HUES6 (cell line): ENCODE measurements at regions not wholly inside any gene's neighbourhood (a gene's known extent, or its start where the extent isn't known, plus 50 kb on each side); places are given as distances from the start of the nearest gene placed in this dataset.

ENCODE experiments used
- H3K27ac ChIP-seq: 2 replicates; pipeline ENCODE4 v1.7.0; 2013; ENCODE audit warnings: low read depth, mild to moderate bottlenecking, low read length, inconsistent platforms
- H3K27me3 ChIP-seq: 2 replicates; pipeline ENCODE4 v1.6.1; 2013; ENCODE audit warnings: low read length; ENCODE audit not compliant: control insufficient read depth, insufficient read depth
- H3K36me3 ChIP-seq: 2 replicates; pipeline ENCODE4 v1.6.1; 2013; ENCODE audit warnings: low read length; ENCODE audit not compliant: control insufficient read depth, insufficient read depth
- H3K4me1 ChIP-seq: 2 replicates; pipeline ENCODE4 v1.6.1; 2013; ENCODE audit warnings: low read length; ENCODE audit not compliant: control insufficient read depth, insufficient read depth
- H3K4me3 ChIP-seq: 2 replicates; pipeline ENCODE4 v1.5.1; 2013; ENCODE audit warnings: low read depth, low read length
- H3K9ac ChIP-seq: one replicate; pipeline ENCODE4 v1.6.1; 2013; ENCODE audit warnings: mild to moderate bottlenecking, low read length
- H3K9me3 ChIP-seq: 2 replicates; pipeline ENCODE4 v1.6.1; 2013; ENCODE audit warnings: low read depth, low read length; ENCODE audit not compliant: control insufficient read depth, insufficient read depth

- Histone ChIP-seq H3K27me3 (no peaks in the 10 kb centered on the region), H3K9ac (no peak overlapping the region), H3K27ac (no peak overlapping the region), H3K4me1 (no peaks in the 10 kb centered on the region; the same call in 1 of the 2 replicates), H3K4me3 (no peak overlapping the region), H3K36me3 (no peaks in the 10 kb centered on the region), H3K9me3 (no peaks in the 10 kb centered on the region)
Measured at GRCh38 chr6:1082285-1082935, 229.5 kb upstream of the FOXQ1 start.

GRCh38 chr6:1081551-1082284, 230.2 kb upstream of the FOXQ1 start:
- Histone ChIP-seq H3K27me3 (no peaks in the 10 kb centered on the region), H3K36me3 (no peaks in the 10 kb centered on the region), H3K9ac (no peak overlapping the region), H3K27ac (no peak overlapping the region), H3K9me3 (no peaks in the 10 kb centered on the region), H3K4me1 (no peaks in the 10 kb centered on the region; the same call in 1 of the 2 replicates), H3K4me3 (no peak overlapping the region)

- no peak overlapping the region for H3K4me3 ChIP-seq
- H3K27ac ChIP-seq, result no peak overlapping the region
- no peaks in the 10 kb centered on the region for H3K27me3 ChIP-seq
- H3K9me3 ChIP-seq, result no peaks in the 10 kb centered on the region
- H3K4me1 ChIP-seq, result no peaks in the 10 kb centered on the region; the same call in 1 of the 2 replicates
- no peak overlapping the region for H3K9ac ChIP-seq
- H3K36me3 ChIP-seq, result no peaks in the 10 kb centered on the region
Measured at GRCh38 chr6:1080453-1081337, 231.2 kb upstream of the FOXQ1 start.

GRCh38 chr6:1079525-1079924, 232.4 kb upstream of the FOXQ1 start:
- Histone ChIP-seq H3K4me1 (no peaks in the 10 kb centered on the region; the same call in 1 of the 2 replicates), H3K27me3 (no peaks in the 10 kb centered on the region)

GRCh38 chr6:1077478-1078416, 234.2 kb upstream of the FOXQ1 start:
- Histone ChIP-seq H3K9ac (no peak overlapping the region), H3K9me3 (no peaks in the 10 kb centered on the region), H3K4me1 (no peaks in the 10 kb centered on the region; the same call in 1 of the 2 replicates), H3K4me3 (no peak overlapping the region), H3K36me3 (no peaks in the 10 kb centered on the region), H3K27me3 (no peaks in the 10 kb centered on the region), H3K27ac (no peak overlapping the region)

More at GRCh38 chr6:1079525-1079924, 232.4 kb upstream of the FOXQ1 start:
- Histone ChIP-seq H3K9me3 (no peaks in the 10 kb centered on the region), H3K36me3 (no peaks in the 10 kb centered on the region), H3K27ac (no peak overlapping the region), H3K9ac (no peak overlapping the region), H3K4me3 (no peak overlapping the region)

GRCh38 chr6:1076531-1077459, 235.1 kb upstream of the FOXQ1 start:
- Histone ChIP-seq H3K36me3 (no peaks in the 10 kb centered on the region), H3K9ac (no peak overlapping the region), H3K27ac (no peak overlapping the region), H3K4me3 (no peak overlapping the region), H3K4me1 (no peaks in the 10 kb centered on the region; the same call in 1 of the 2 replicates), H3K27me3 (no peaks in the 10 kb centered on the region), H3K9me3 (no peaks in the 10 kb centered on the region)

- H3K27me3 ChIP-seq, result no peaks in the 10 kb centered on the region
Measured at GRCh38 chr6:1075880-1076279, 236.0 kb upstream of the FOXQ1 start.

GRCh38 chr6:1075444-1075843, 236.5 kb upstream of the FOXQ1 start:
- Histone ChIP-seq H3K9me3 (no peaks in the 10 kb centered on the region), H3K27me3 (no peaks in the 10 kb centered on the region), H3K4me3 (no peak overlapping the region), H3K9ac (no peak overlapping the region), H3K36me3 (no peaks in the 10 kb centered on the region), H3K4me1 (no peaks in the 10 kb centered on the region; the same call in 1 of the 2 replicates), H3K27ac (no peak overlapping the region)

More at GRCh38 chr6:1075880-1076279, 236.0 kb upstream of the FOXQ1 start:
- Histone ChIP-seq H3K4me3 (no peak overlapping the region), H3K27ac (no peak overlapping the region), H3K4me1 (no peaks in the 10 kb centered on the region; the same call in 1 of the 2 replicates), H3K9ac (no peak overlapping the region), H3K36me3 (no peaks in the 10 kb centered on the region), H3K9me3 (no peaks in the 10 kb centered on the region)

- H3K9me3 ChIP-seq, result no peaks in the 10 kb centered on the region
- no peaks in the 10 kb centered on the region for H3K4me1 ChIP-seq
- H3K27ac ChIP-seq, result no peak overlapping the region
- no peaks in the 10 kb centered on the region for H3K36me3 ChIP-seq
- no peak overlapping the region for H3K4me3 ChIP-seq
- H3K9ac ChIP-seq, result no peak overlapping the region
- no peaks in the 10 kb centered on the region for H3K27me3 ChIP-seq
Measured at GRCh38 chr6:1070085-1070521, 241.8 kb upstream of the FOXQ1 start.
